WTC11 (cell line): ENCODE measurements at regions not wholly inside any gene's neighbourhood (a gene's known extent, or its start where the extent isn't known, plus 50 kb on each side); places are given as distances from the start of the nearest gene placed in this dataset.

Experiments
- ATAC-seq: fragments of 200-7000 bp; cut with Tn5 transposase; 2 replicates; pipeline ENCODE4 v1.10.0; 2021; ENCODE audit warnings: mild to moderate bottlenecking, moderate library complexity
- CTCF ChIA-PET: fragments of 300-600 bp; sonication (Branson Sonifier 250); formaldehyde crosslinking; loops from one replicate; lab custom pipeline; 2021; ENCODE audit warnings: antibody characterized with exemption; lab: Charles Lee
- POLR2A ChIA-PET: fragments of 350-600 bp; sonication (Branson Sonifier 250); formaldehyde crosslinking; loops from one replicate; lab custom pipeline; 2021; ENCODE audit warnings: antibody characterized with exemption; lab: Charles Lee
- DNase-seq: peaks from one replicate; pipeline ENCODE4 v3.0.0; 2021; ENCODE audit warnings: low spot score
- H3K27ac Mint-ChIP-seq: 2 replicates; pipeline ENCODE4 v1.8.0; 2021; ENCODE audit warnings: mixed read lengths
- H3K27me3 Mint-ChIP-seq: 2 replicates; pipeline ENCODE4 v1.8.0; 2021; ENCODE audit warnings: low read depth, mild to moderate bottlenecking, moderate library complexity, mixed read lengths
- H3K36me3 Mint-ChIP-seq: 2 replicates; pipeline ENCODE4 v1.8.0; 2021; ENCODE audit warnings: mixed read lengths
- H3K4me1 Mint-ChIP-seq: 2 replicates; pipeline ENCODE4 v1.8.0; 2022; ENCODE audit warnings: mixed read lengths
- H3K4me3 Mint-ChIP-seq: 2 replicates; pipeline ENCODE4 v1.8.0; 2021; ENCODE audit warnings: mild to moderate bottlenecking, moderate library complexity, mixed read lengths
- H3K9me3 Mint-ChIP-seq: 2 replicates; pipeline ENCODE4 v1.8.0; 2021; ENCODE audit warnings: mixed read lengths
- FOXK1 ChIP-seq: sonication (generic); formaldehyde crosslinking; IDR thresholded peaks from 2 replicates; pipeline ENCODE4 v1.8.0; 2022; ENCODE audit warnings: mild to moderate bottlenecking, moderate library complexity, missing genetic modification reagents
- GRHL2 ChIP-seq: fragments of 250-450 bp; sonication (Bioruptor Pico); IDR thresholded peaks from 2 replicates; pipeline ENCODE4 v1.8.0; 2022; ENCODE audit warnings: mild to moderate bottlenecking, moderate library complexity; ENCODE audit not compliant: insufficient replicate concordance, severe bottlenecking
- RORB ChIP-seq: fragments of 250-450 bp; sonication (Bioruptor Pico); IDR thresholded peaks from 2 replicates; pipeline ENCODE4 v1.9.0; 2021; ENCODE audit warnings: mild to moderate bottlenecking
- TEAD4 ChIP-seq: sonication (generic); formaldehyde crosslinking; IDR thresholded peaks from 2 replicates; pipeline ENCODE4 v1.8.0; 2022; ENCODE audit warnings: mild to moderate bottlenecking, missing genetic modification reagents
- ZNF219 ChIP-seq: sonication (generic); formaldehyde crosslinking; IDR thresholded peaks from 2 replicates; pipeline ENCODE4 v1.8.0; 2023; ENCODE audit warnings: missing genetic modification reagents, mild to moderate bottlenecking, borderline replicate concordance
- ZNF423 ChIP-seq: fragments of 250-450 bp; sonication (Bioruptor Pico); IDR thresholded peaks from 2 replicates; pipeline ENCODE4 v2.1.2; 2022; ENCODE audit warnings: mild to moderate bottlenecking, moderate library complexity
- TF ChIP-seq, protein P1 (sequence below): fragments of 250-450 bp; sonication (Bioruptor Pico); IDR thresholded peaks from 2 replicates; pipeline ENCODE4 v2.1.2; 2022; ENCODE audit warnings: mild to moderate bottlenecking, moderate library complexity
- TF ChIP-seq, protein P2 (sequence below): sonication (generic); formaldehyde crosslinking; IDR thresholded peaks from 2 replicates; pipeline ENCODE4 v1.8.1; 2023; ENCODE audit warnings: mild to moderate bottlenecking, moderate library complexity, missing genetic modification reagents
- TF ChIP-seq, protein P3 (sequence below): fragments of 250-450 bp; sonication (Bioruptor Pico); IDR thresholded peaks from 2 replicates; pipeline ENCODE4 v1.9.0; 2021; ENCODE audit warnings: moderate library complexity, mild to moderate bottlenecking, inconsistent platforms, borderline replicate concordance
- TF ChIP-seq, protein P4 (sequence below): fragments of 250-450 bp; sonication (Bioruptor Pico); IDR thresholded peaks from 2 replicates; pipeline ENCODE4 v1.9.0; 2021; ENCODE audit warnings: mild to moderate bottlenecking, borderline replicate concordance
- TF ChIP-seq, protein P5 (sequence below): sonication (generic); formaldehyde crosslinking; IDR thresholded peaks from 2 replicates; pipeline ENCODE4 v1.8.1; 2023; ENCODE audit warnings: mild to moderate bottlenecking, missing genetic modification reagents, moderate library complexity

DNA sequence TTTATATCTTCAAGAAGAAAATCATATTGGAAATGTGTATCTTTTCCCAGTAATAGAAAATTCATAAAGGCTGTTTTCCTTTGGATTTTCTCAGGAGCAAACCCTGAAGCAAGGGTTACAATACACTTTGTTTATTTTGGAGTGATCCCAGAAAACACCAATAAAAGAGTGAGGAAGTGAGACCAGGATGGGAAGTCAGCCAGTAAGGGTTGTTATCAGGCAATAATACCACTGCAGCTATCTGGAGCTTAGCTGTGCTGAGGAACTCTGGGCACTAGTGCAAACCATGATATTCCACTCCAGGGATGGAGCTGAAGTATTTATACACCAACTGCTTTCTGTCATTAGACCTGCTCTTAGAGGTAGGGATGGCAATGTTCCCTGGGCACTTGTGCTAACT, 1002.3 kb downstream of the FLRT2 start:
- H3K36me3 Mint-ChIP-seq, result no peaks in the 10 kb centered on the region
- TF ChIP-seq, protein P1, sequence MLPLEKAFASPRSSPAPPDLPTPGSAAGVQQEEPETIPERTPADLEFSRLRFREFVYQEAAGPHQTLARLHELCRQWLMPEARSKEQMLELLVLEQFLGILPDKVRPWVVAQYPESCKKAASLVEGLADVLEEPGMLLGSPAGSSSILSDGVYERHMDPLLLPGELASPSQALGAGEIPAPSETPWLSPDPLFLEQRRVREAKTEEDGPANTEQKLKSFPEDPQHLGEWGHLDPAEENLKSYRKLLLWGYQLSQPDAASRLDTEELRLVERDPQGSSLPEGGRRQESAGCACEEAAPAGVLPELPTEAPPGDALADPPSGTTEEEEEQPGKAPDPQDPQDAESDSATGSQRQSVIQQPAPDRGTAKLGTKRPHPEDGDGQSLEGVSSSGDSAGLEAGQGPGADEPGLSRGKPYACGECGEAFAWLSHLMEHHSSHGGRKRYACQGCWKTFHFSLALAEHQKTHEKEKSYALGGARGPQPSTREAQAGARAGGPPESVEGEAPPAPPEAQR (CRISPR knock-in tag), result no peak
- TF ChIP-seq, protein P2, sequence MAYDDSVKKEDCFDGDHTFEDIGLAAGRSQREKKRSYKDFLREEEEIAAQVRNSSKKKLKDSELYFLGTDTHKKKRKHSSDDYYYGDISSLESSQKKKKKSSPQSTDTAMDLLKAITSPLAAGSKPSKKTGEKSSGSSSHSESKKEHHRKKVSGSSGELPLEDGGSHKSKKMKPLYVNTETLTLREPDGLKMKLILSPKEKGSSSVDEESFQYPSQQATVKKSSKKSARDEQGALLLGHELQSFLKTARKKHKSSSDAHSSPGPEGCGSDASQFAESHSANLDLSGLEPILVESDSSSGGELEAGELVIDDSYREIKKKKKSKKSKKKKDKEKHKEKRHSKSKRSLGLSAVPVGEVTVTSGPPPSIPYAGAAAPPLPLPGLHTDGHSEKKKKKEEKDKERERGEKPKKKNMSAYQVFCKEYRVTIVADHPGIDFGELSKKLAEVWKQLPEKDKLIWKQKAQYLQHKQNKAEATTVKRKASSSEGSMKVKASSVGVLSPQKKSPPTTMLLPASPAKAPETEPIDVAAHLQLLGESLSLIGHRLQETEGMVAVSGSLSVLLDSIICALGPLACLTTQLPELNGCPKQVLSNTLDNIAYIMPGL (CRISPR knock-in tag), result no peak
- TF ChIP-seq, all 79 proteins: peak for 0
- ChIA-PET POLR2A (no interaction called here), CTCF (no interaction called here)
- no peaks in the 10 kb centered on the region for H3K27me3 Mint-ChIP-seq
- no peak overlapping the region for H3K27ac Mint-ChIP-seq
- no peak for ATAC-seq
- no peak overlapping the region for H3K4me3 Mint-ChIP-seq
- no peak for DNase-seq
- no peaks in the 10 kb centered on the region for H3K4me1 Mint-ChIP-seq
- H3K9me3 Mint-ChIP-seq, result no peaks in the 10 kb centered on the region

DNA sequence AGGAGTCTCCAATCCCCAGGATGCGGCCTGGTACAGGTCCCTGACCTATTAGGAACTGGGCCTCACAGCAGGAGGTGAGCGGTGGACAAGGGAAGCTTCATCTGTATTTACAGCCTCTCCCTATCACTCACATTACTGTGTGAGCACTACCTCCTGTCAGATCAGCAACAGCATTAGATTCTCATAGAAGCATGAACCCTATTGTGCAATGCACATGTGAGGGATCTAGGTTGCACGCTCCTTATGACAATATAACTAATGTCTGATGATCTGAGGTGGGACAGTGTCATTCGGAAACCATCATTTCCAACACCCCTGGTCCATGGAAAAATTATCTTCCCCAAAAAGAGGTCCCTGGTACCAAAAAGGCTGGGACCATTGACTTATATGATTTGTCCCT, 1000.5 kb downstream of the FLRT2 start:
- TF ChIP-seq, protein P3, sequence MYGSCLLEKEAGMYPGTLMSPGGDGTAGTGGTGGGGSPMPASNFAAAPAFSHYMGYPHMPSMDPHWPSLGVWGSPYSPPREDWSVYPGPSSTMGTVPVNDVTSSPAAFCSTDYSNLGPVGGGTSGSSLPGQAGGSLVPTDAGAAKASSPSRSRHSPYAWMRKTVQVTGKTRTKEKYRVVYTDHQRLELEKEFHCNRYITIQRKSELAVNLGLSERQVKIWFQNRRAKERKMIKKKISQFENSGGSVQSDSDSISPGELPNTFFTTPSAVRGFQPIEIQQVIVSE (CRISPR knock-in tag), result no peak
- TF ChIP-seq, protein P4, sequence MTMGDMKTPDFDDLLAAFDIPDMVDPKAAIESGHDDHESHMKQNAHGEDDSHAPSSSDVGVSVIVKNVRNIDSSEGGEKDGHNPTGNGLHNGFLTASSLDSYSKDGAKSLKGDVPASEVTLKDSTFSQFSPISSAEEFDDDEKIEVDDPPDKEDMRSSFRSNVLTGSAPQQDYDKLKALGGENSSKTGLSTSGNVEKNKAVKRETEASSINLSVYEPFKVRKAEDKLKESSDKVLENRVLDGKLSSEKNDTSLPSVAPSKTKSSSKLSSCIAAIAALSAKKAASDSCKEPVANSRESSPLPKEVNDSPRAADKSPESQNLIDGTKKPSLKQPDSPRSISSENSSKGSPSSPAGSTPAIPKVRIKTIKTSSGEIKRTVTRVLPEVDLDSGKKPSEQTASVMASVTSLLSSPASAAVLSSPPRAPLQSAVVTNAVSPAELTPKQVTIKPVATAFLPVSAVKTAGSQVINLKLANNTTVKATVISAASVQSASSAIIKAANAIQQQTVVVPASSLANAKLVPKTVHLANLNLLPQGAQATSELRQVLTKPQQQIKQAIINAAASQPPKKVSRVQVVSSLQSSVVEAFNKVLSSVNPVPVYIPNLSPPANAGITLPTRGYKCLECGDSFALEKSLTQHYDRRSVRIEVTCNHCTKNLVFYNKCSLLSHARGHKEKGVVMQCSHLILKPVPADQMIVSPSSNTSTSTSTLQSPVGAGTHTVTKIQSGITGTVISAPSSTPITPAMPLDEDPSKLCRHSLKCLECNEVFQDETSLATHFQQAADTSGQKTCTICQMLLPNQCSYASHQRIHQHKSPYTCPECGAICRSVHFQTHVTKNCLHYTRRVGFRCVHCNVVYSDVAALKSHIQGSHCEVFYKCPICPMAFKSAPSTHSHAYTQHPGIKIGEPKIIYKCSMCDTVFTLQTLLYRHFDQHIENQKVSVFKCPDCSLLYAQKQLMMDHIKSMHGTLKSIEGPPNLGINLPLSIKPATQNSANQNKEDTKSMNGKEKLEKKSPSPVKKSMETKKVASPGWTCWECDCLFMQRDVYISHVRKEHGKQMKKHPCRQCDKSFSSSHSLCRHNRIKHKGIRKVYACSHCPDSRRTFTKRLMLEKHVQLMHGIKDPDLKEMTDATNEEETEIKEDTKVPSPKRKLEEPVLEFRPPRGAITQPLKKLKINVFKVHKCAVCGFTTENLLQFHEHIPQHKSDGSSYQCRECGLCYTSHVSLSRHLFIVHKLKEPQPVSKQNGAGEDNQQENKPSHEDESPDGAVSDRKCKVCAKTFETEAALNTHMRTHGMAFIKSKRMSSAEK (CRISPR knock-in tag), result no peak
- no peak for TF ChIP-seq ZNF219 (CRISPR knock-in tag)
- no peak for TF ChIP-seq ZNF423 (CRISPR knock-in tag)
- TF ChIP-seq RORB (CRISPR knock-in tag), result no peak
- no peak for TF ChIP-seq FOXK1
- TF ChIP-seq GRHL2 (CRISPR knock-in tag), result no peak
- TF ChIP-seq, protein P5, sequence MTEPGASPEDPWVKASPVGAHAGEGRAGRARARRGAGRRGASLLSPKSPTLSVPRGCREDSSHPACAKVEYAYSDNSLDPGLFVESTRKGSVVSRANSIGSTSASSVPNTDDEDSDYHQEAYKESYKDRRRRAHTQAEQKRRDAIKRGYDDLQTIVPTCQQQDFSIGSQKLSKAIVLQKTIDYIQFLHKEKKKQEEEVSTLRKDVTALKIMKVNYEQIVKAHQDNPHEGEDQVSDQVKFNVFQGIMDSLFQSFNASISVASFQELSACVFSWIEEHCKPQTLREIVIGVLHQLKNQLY (CRISPR knock-in tag), result no peak
- Mint-ChIP-seq H3K36me3 (no peaks in the 10 kb centered on the region), H3K4me1 (no peaks in the 10 kb centered on the region), H3K27me3 (no peaks in the 10 kb centered on the region), H3K9me3 (no peaks in the 10 kb centered on the region), H3K4me3 (no peak overlapping the region), H3K27ac (no peak overlapping the region)
- ATAC-seq (no peak), DNase-seq (peak; percentile 16)
- CTCF ChIA-PET, result no interaction called here
- POLR2A ChIA-PET, result no interaction called here

DNA sequence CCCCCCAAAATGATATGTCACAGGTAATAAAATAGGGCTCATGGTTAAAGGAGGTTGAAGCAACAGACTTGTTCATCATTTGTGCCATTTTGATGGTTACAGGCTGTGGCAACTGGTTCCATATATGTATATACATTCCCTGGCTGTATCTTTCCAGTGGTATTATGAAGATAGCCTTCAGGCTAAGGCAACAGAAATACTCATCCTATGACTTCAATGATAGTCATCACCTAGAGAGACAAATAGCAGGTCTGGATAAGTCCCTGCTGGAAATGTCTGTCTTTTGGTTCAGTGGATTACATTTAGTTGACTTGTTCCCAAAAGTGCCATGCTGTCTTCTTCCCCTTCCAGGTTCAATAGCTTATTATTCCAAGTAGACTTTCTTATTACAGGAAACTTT, 997.4 kb downstream of the FLRT2 start:
- TF ChIP-seq TEAD4 (CRISPR knock-in tag), result no peak
- TF ChIP-seq, all 79 proteins: peak for 0

More for the DNA sequence above, 997.4 kb downstream of the FLRT2 start:
- no peak for DNase-seq
- ChIA-PET CTCF (no interaction called here), POLR2A (no interaction called here)
- no peaks in the 10 kb centered on the region for H3K9me3 Mint-ChIP-seq
- no peak for ATAC-seq
- H3K27me3 Mint-ChIP-seq, result no peaks in the 10 kb centered on the region
- no peak overlapping the region for H3K27ac Mint-ChIP-seq
- H3K36me3 Mint-ChIP-seq, result no peaks in the 10 kb centered on the region
- H3K4me1 Mint-ChIP-seq, result no peaks in the 10 kb centered on the region
- H3K4me3 Mint-ChIP-seq, result no peak overlapping the region
